WI38 (cell line): ENCODE measurements at regions not wholly inside any gene's neighbourhood (a gene's known extent, or its start where the extent isn't known, plus 50 kb on each side); places are given as distances from the start of the nearest gene placed in this dataset.

Experiments used
- H3K4me3 ChIP-seq: 2 replicates; pipeline ENCODE4 v1.5.1; 2011; ENCODE audit warnings: low read depth, mild to moderate bottlenecking, control low read depth, low read length
- CTCF ChIP-seq: IDR thresholded peaks from 2 replicates; pipeline ENCODE4 v1.5.1; 2012; ENCODE audit warnings: low read depth, mild to moderate bottlenecking, control low read depth, low read length

- TF ChIP-seq CTCF, result no peak
- no peak overlapping the region for H3K4me3 ChIP-seq
Measured at GRCh38 chr3:146873748-146874147, 268.6 kb upstream of the PLSCR5 start.

GRCh38 chr3:146865175-146865755, 260.1 kb upstream of the PLSCR5 start:
- TF ChIP-seq CTCF, result no peak
- H3K4me3 ChIP-seq, result no peak overlapping the region

GRCh38 chr3:146861262-146861661, 256.1 kb upstream of the PLSCR5 start:
- TF ChIP-seq CTCF, result no peak

GRCh38 chr3:146854523-146854922, 249.4 kb upstream of the PLSCR5 start:
- TF ChIP-seq CTCF, result no peak
- H3K4me3 ChIP-seq, result no peak overlapping the region

More at GRCh38 chr3:146861262-146861661, 256.1 kb upstream of the PLSCR5 start:
- H3K4me3 ChIP-seq, result no peak overlapping the region

- no peak overlapping the region for H3K4me3 ChIP-seq
- no peak for TF ChIP-seq CTCF
Measured at GRCh38 chr3:146851665-146852064, 246.5 kb upstream of the PLSCR5 start.

GRCh38 chr3:146845361-146845760, 240.2 kb upstream of the PLSCR5 start:
- TF ChIP-seq CTCF, result no peak
- H3K4me3 ChIP-seq, result no peak overlapping the region

- no peak for TF ChIP-seq CTCF
- H3K4me3 ChIP-seq, result no peak overlapping the region
Measured at GRCh38 chr3:146843476-146843875, 238.3 kb upstream of the PLSCR5 start.
